T-cell (primary cell): ENCODE measurements at regions not wholly inside any gene's neighbourhood (a gene's known extent, or its start where the extent isn't known, plus 50 kb on each side); places are given as distances from the start of the nearest gene placed in this dataset.

Experiments
- ATAC-seq, 4 experiments: fragments of 200-7000 bp in 3 of 4; fragments of 150-1000 bp in 1 of 4; cut with Tn5 transposase; replicated peaks in 1 of 4; 1 replicate in 3 of 4; 2 replicates in 1 of 4; pipeline ENCODE4 v1.10.0; 2021; ENCODE audit warnings: moderate library complexity in 3 of 4, mild to moderate bottlenecking in 2 of 4, moderate number of reproducible peaks in 1 of 4
- CTCF ChIA-PET, 2 donors: fragments of 300-600 bp; sonication (Branson Sonifier 250); formaldehyde crosslinking; loops; one replicate each; lab custom pipeline; 2022; ENCODE audit warnings: antibody characterized with exemption in 2 of 2; lab: Charles Lee
- POLR2A ChIA-PET, 2 donors: fragments of 300-600 bp; sonication (Branson Sonifier 250); formaldehyde crosslinking; loops; one replicate each; lab custom pipeline; 2022; ENCODE audit warnings: antibody characterized with exemption in 2 of 2; lab: Charles Lee
- DNase-seq, 35 experiments: peaks; one replicate each; pipeline versions ENCODE4 v3.0.0 to v3.0.0-alpha.2; 2013 to 2023
- H3K27ac ChIP-seq: one replicate; pipeline ENCODE4 v1.5.1; 2013; ENCODE audit warnings: low read length
- H3K27me3 ChIP-seq, 2 experiments: replicated peaks in 1 of 2; 1 replicate in 1 of 2; 2 replicates in 1 of 2; pipeline versions ENCODE4 v1.6.1 to v1.7.0; 2013; ENCODE audit warnings: low read length in 1 of 2, mixed read lengths in 1 of 2; ENCODE audit not compliant: control insufficient read depth in 2 of 2, insufficient read depth in 2 of 2; ENCODE audit errors: extremely low read depth in 1 of 2
- H3K36me3 ChIP-seq, 2 donors: 1 replicate in 1 of 2; 2 replicates in 1 of 2; pipeline versions ENCODE4 v1.6.1 to v1.7.0; 2013; ENCODE audit warnings: low read length in 1 of 2; ENCODE audit not compliant: control insufficient read depth in 2 of 2, insufficient read depth in 1 of 2; ENCODE audit errors: extremely low read depth in 1 of 2
- H3K4me1 ChIP-seq, 2 experiments: 1 replicate in 1 of 2; 2 replicates in 1 of 2; pipeline versions ENCODE4 v1.6.1 to v1.7.0; 2013; ENCODE audit warnings: low read length in 2 of 2, mixed read lengths in 1 of 2; ENCODE audit not compliant: insufficient read depth in 2 of 2, control insufficient read depth in 1 of 2; ENCODE audit errors: extremely low read depth in 1 of 2
- H3K4me3 ChIP-seq, 2 donors: 1 replicate in 1 of 2; 2 replicates in 1 of 2; pipeline versions ENCODE4 v1.5.1 to v1.7.0; 2013; ENCODE audit warnings: mild to moderate bottlenecking in 2 of 2, low read length in 1 of 2, moderate library complexity in 1 of 2; ENCODE audit not compliant: control insufficient read depth in 1 of 2; ENCODE audit errors: extremely low read depth in 1 of 2
- H3K9me3 ChIP-seq: 2 replicates; pipeline ENCODE4 v1.7.0; 2013
- H3K27ac Mint-ChIP-seq, 2 donors: one replicate each; pipeline ENCODE4 v1.8.0; 2020 to 2021; ENCODE audit warnings: mild to moderate bottlenecking in 2 of 2, mixed read lengths in 2 of 2
- H3K27me3 Mint-ChIP-seq, 2 donors: one replicate each; pipeline ENCODE4 v1.8.0; 2021 to 2022; ENCODE audit warnings: mixed read lengths in 2 of 2
- H3K36me3 Mint-ChIP-seq: one replicate; pipeline ENCODE4 v1.8.0; 2021; ENCODE audit warnings: mixed read lengths
- H3K4me1 Mint-ChIP-seq, 3 donors: one replicate each; pipeline ENCODE4 v1.8.0; 2020 to 2022; ENCODE audit warnings: mixed read lengths in 3 of 3, mild to moderate bottlenecking in 1 of 3
- H3K4me3 Mint-ChIP-seq, 3 donors: one replicate each; pipeline ENCODE4 v1.8.0; 2020 to 2022; ENCODE audit warnings: mild to moderate bottlenecking in 3 of 3, mixed read lengths in 3 of 3, moderate library complexity in 3 of 3
- H3K9me3 Mint-ChIP-seq, 3 donors: one replicate each; pipeline ENCODE4 v1.8.0; 2020 to 2022; ENCODE audit warnings: mixed read lengths in 3 of 3
- WGBS: methylation state at CpG from one replicate; pipeline ENCODE4 v1.1.5; 2013; ENCODE audit warnings: missing lambda C conversion rate; ENCODE audit not compliant: insufficient coverage; 5-methylcytosine and 5-hydroxymethylcytosine counted together

DNA sequence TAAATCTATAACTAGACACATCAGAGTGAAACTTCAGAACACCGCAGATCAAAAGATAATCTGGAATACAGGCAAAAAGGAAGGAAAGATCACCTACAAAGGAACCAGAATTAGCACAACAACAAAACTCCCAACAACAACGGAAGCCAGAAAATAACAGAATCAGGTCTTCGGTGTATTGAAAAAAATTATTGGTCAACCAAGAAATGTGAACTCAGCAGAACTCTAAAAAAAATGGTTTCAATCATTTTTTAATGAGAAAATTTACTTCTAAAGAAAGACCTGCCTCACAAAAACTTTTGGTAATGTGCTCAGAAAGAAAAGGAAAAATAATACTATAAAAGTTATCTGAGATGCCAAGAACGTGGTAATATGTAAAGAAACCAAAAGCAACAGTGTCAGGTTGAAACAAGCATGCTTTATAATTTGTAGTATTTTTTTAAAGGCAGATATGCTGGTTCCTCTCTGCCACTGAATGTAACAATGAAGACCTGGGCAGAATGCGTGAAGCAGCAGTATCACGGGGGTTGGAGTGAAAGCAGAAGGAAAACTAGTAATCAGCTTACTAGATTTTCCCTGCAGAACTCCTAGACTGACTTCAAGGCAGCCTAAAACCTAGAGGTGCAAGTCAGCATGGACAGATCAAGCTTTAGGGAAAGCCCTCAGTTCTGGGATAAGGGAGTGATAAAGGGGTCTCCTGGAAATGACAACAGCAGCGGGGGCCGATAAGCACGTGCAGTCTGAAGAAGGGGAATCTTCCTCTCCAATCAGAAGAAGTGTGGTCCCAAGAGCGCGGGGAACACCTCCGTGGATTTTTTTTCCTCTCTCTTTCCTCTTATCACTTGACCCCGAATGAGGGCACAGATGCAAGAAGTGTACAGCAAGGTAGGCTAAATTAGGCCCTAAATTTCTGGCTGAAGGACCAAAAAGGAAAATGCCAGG lies 80.9 kb upstream of the TEKT1 start:
- Histone ChIP-seq H3K4me1 (peaks cover 0 to 14% of the 10 kb centered on the region in 2 experiments), H3K36me3 (no peaks in the 10 kb centered on the region), H3K27ac (no peak overlapping the region), H3K27me3 (peaks cover 0 to 16% of the 10 kb centered on the region in 2 experiments), H3K9me3 (no peaks in the 10 kb centered on the region), H3K4me3 (no peak overlapping the region)
- H3K4me1 Mint-ChIP-seq: peaks cover 12 to 25% (median 15%) of the 10 kb centered on the region in 3 donors
- WGBS: 55% methylated on average over 3 of the region's 13 CpGs
- peaks cover 7 to 13% of the 10 kb centered on the region in 2 donors for H3K27me3 Mint-ChIP-seq
- no peak overlapping the region for H3K4me3 Mint-ChIP-seq
- ChIA-PET CTCF (interaction anchor here (1.4 kb wide), 2 partner anchors 92 kb away, joined by 3 to 12 read pairs; no protein-coding TSS in a partner anchor), POLR2A (no interaction called here)
- DNase-seq: no peak
- H3K27ac Mint-ChIP-seq: no peak overlapping the region
- ATAC-seq: no peak
- H3K36me3 Mint-ChIP-seq: peaks cover 3% of the 10 kb centered on the region
- no peaks in the 10 kb centered on the region for H3K9me3 Mint-ChIP-seq

GRCh38 chr17:6913608-6914443 lies 82.0 kb upstream of the ALOX12 start:
- Mint-ChIP-seq H3K36me3 (peaks cover 1% of the 10 kb centered on the region), H3K4me3 (peak overlapping the region; percentile 78 to 84 (median 83)), H3K27ac (peak overlapping the region; percentile 6 to 67), H3K27me3 (peaks cover 7 to 13% of the 10 kb centered on the region in 2 donors), H3K4me1 (peaks cover 12 to 25% (median 15%) of the 10 kb centered on the region in 3 donors), H3K9me3 (no peaks in the 10 kb centered on the region)
- H3K27ac ChIP-seq: no peak overlapping the region
- POLR2A ChIA-PET: no interaction called here
- CTCF ChIA-PET: interaction anchor here (0.5 to 3.2 kb wide), 10 partner anchors 53 to 224 kb away, joined by 3 to 35 read pairs (median 4); no protein-coding TSS in a partner anchor
- peaks cover 0 to 16% of the 10 kb centered on the region in 2 experiments for H3K27me3 ChIP-seq
- H3K9me3 ChIP-seq: no peaks in the 10 kb centered on the region
- H3K36me3 ChIP-seq: no peaks in the 10 kb centered on the region
- DNase-seq (peak; percentile 41 to 82 (median 68)), ATAC-seq (peak; percentile 74 to 84 (median 77))
- peaks cover 0 to 14% of the 10 kb centered on the region in 2 experiments for H3K4me1 ChIP-seq
- peak overlapping the region; percentile 12 to 45 for H3K4me3 ChIP-seq
- WGBS: 7% methylated on average over 20 of the region's 32 CpGs

- peak overlapping the region in 2 of 3 donors; percentile 29 to 84 for H3K4me3 Mint-ChIP-seq
- POLR2A ChIA-PET: no interaction called here
- H3K4me1 Mint-ChIP-seq: peaks cover 12 to 25% (median 15%) of the 10 kb centered on the region in 3 donors
- Histone ChIP-seq H3K4me3 (no peak overlapping the region), H3K27ac (no peak overlapping the region), H3K9me3 (no peaks in the 10 kb centered on the region), H3K27me3 (peaks cover 0 to 16% of the 10 kb centered on the region in 2 experiments), H3K4me1 (peaks cover 0 to 14% of the 10 kb centered on the region in 2 experiments), H3K36me3 (no peaks in the 10 kb centered on the region)
- H3K27ac Mint-ChIP-seq: no peak overlapping the region
- ATAC-seq (peak in 3 of 4 experiments; percentile 34 to 42 (median 37)), DNase-seq (peak in 7 of 35 experiments; percentile 7 to 50 (median 19))
- 50% methylated on average over 1 of the region's 6 CpGs for WGBS
- no peaks in the 10 kb centered on the region for H3K9me3 Mint-ChIP-seq
- CTCF ChIA-PET: interaction anchor here (0.5 to 3.2 kb wide), 10 partner anchors 52 to 195 kb away, joined by 3 to 35 read pairs (median 4); no protein-coding TSS in a partner anchor
- H3K36me3 Mint-ChIP-seq: no peaks in the 10 kb centered on the region
- H3K27me3 Mint-ChIP-seq: peaks cover 7 to 13% of the 10 kb centered on the region in 2 donors
Observed at GRCh38 chr17:6914711-6915110, 81.1 kb upstream of the ALOX12 start.

- Histone ChIP-seq H3K36me3 (no peaks in the 10 kb centered on the region), H3K27ac (no peak overlapping the region), H3K9me3 (no peaks in the 10 kb centered on the region), H3K4me3 (no peak overlapping the region), H3K4me1 (peaks cover 0 to 14% of the 10 kb centered on the region in 2 experiments), H3K27me3 (peaks cover 0 to 16% of the 10 kb centered on the region in 2 experiments)
- no peaks in the 10 kb centered on the region for H3K36me3 Mint-ChIP-seq
- no peak overlapping the region for H3K4me3 Mint-ChIP-seq
- no peaks in the 10 kb centered on the region for H3K9me3 Mint-ChIP-seq
- DNase-seq: no peak
- WGBS: 83% methylated on average over 2 of the region's 4 CpGs
- POLR2A ChIA-PET: no interaction called here
- peaks cover 12 to 25% (median 15%) of the 10 kb centered on the region in 3 donors for H3K4me1 Mint-ChIP-seq
- CTCF ChIA-PET: interaction anchor here (0.9 to 3.2 kb wide), 2 partner anchors 89 to 109 kb away, joined by 3 to 35 read pairs; no protein-coding TSS in a partner anchor
- peaks cover 7 to 13% of the 10 kb centered on the region in 2 donors for H3K27me3 Mint-ChIP-seq
- H3K27ac Mint-ChIP-seq: no peak overlapping the region
- ATAC-seq: no peak
Observed at GRCh38 chr17:6915620-6916019, 80.2 kb upstream of the ALOX12 start.

GRCh38 chr17:6919158-6919557 lies 76.7 kb upstream of the ALOX12 start:
- Histone ChIP-seq H3K36me3 (no peaks in the 10 kb centered on the region), H3K4me3 (no peak overlapping the region), H3K27ac (no peak overlapping the region), H3K9me3 (no peaks in the 10 kb centered on the region), H3K27me3 (peaks cover 0 to 10% of the 10 kb centered on the region in 2 experiments), H3K4me1 (peaks cover 16 to 17% of the 10 kb centered on the region in 2 experiments)
- ATAC-seq (no peak), DNase-seq (no peak)
- Mint-ChIP-seq H3K9me3 (no peaks in the 10 kb centered on the region), H3K27me3 (peaks cover 5 to 12% of the 10 kb centered on the region in 2 donors), H3K36me3 (peaks cover 7% of the 10 kb centered on the region), H3K4me3 (no peak overlapping the region), H3K27ac (no peak overlapping the region), H3K4me1 (peaks cover 14 to 28% (median 22%) of the 10 kb centered on the region in 3 donors)
- ChIA-PET POLR2A (no interaction called here), CTCF (interaction anchor here in 1 of 2 donors (0.5 kb wide), 1 partner anchor 51 kb away, joined by 3 read pairs; no protein-coding TSS in a partner anchor)
- WGBS: 80% methylated on average over 6 of the region's 6 CpGs
